BJ (cell line): ENCODE measurements at regions not wholly inside any gene's neighbourhood (a gene's known extent, or its start where the extent isn't known, plus 50 kb on each side); places are given as distances from the start of the nearest gene placed in this dataset.

Experiments
- CTCF ChIA-PET: fragments of 350-600 bp; formaldehyde crosslinking; extraction: SDS; loops from one replicate; lab custom pipeline; 2021; ENCODE audit warnings: antibody characterized with exemption, inconsistent platforms; lab: Yijun Ruan, JAX
- POLR2A ChIA-PET: fragments of 300-600 bp; sonication (Branson Sonifier 250); formaldehyde crosslinking; extraction: SDS; loops from one replicate; lab custom pipeline; 2021; ENCODE audit warnings: antibody characterized with exemption; lab: Charles Lee
- DNase-seq: peaks from one replicate; pipeline ENCODE4 v3.0.0-alpha.2; 2011; ENCODE audit warnings: low read depth
- H3K27me3 ChIP-seq: 2 replicates; pipeline ENCODE4 v1.6.0; 2011; ENCODE audit warnings: low read length; ENCODE audit not compliant: control insufficient read depth, insufficient read depth
- H3K36me3 ChIP-seq: 2 replicates; pipeline ENCODE4 v1.5.1; 2011; ENCODE audit warnings: low read length; ENCODE audit not compliant: control insufficient read depth, insufficient read depth
- H3K4me3 ChIP-seq: 2 replicates; pipeline ENCODE4 v1.5.1; 2011; ENCODE audit warnings: low read depth, mild to moderate bottlenecking, control low read depth, low read length
- TF ChIP-seq, protein P1 (sequence below): IDR thresholded peaks from 2 replicates; pipeline ENCODE4 v1.5.1; 2011; ENCODE audit warnings: low read depth, mild to moderate bottlenecking, control low read depth, inconsistent platforms, low read length, moderate library complexity; ENCODE audit not compliant: insufficient read depth

DNA sequence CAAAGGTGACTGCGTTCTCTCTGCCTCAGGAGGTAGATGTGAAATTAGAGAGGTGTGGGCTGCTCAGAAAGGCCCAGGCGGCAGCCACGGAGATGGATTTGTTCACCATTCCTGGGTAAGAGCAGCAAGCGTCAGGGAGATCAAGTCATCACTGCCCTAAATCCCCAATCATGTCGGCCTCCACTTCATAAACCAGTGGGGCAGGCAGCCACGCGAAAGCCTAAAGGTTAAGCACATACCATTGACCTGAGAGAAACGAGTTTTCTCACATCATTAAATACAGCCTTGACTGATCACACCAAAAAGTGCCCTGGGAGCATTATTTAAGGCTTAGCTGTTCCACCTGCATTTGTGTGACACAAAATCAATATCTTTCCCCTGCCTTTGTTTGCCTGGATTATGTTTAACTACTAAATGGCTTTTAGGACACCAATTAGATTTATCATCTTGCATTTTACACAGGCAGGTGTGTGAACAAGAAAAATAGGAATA lies 50.7 kb upstream of the FOXB1 start:
- CTCF ChIA-PET, result no interaction called here
- Histone ChIP-seq H3K36me3 (no peaks in the 10 kb centered on the region), H3K4me3 (no peak overlapping the region), H3K27me3 (0 out of 2 replicates have a peak, but pooled peaks cover 2% of the 10 kb centered on the region)
- TF ChIP-seq, protein P1, sequence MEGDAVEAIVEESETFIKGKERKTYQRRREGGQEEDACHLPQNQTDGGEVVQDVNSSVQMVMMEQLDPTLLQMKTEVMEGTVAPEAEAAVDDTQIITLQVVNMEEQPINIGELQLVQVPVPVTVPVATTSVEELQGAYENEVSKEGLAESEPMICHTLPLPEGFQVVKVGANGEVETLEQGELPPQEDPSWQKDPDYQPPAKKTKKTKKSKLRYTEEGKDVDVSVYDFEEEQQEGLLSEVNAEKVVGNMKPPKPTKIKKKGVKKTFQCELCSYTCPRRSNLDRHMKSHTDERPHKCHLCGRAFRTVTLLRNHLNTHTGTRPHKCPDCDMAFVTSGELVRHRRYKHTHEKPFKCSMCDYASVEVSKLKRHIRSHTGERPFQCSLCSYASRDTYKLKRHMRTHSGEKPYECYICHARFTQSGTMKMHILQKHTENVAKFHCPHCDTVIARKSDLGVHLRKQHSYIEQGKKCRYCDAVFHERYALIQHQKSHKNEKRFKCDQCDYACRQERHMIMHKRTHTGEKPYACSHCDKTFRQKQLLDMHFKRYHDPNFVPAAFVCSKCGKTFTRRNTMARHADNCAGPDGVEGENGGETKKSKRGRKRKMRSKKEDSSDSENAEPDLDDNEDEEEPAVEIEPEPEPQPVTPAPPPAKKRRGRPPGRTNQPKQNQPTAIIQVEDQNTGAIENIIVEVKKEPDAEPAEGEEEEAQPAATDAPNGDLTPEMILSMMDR, result no peak
- POLR2A ChIA-PET, result no interaction called here
- DNase-seq, result no peak

DNA sequence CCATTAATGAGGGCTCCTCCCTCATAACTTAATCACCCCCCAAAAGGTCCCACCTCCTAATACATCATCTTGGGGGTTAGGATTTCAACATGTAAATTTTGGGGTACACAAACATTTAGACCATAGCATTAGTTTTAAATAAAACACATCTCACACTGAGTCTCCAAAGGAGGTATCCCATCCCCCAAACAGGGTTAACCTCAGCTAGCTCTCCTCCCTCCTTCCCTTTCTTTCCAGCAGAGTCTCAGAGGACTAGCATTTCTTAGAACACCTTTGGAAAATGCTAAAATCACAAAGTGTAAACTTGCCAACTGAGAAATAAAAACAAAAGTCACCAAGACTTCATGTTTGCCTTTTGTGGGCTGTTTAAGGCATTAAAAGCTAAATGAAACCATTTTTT lies 51.2 kb upstream of the FOXB1 start:
- Histone ChIP-seq H3K27me3 (0 out of 2 replicates have a peak, but pooled peaks cover 2% of the 10 kb centered on the region), H3K36me3 (no peaks in the 10 kb centered on the region), H3K4me3 (no peak overlapping the region)
- POLR2A ChIA-PET, result no interaction called here
- no peak for DNase-seq
- TF ChIP-seq, protein P1, result no peak
- CTCF ChIA-PET, result no interaction called here

DNA sequence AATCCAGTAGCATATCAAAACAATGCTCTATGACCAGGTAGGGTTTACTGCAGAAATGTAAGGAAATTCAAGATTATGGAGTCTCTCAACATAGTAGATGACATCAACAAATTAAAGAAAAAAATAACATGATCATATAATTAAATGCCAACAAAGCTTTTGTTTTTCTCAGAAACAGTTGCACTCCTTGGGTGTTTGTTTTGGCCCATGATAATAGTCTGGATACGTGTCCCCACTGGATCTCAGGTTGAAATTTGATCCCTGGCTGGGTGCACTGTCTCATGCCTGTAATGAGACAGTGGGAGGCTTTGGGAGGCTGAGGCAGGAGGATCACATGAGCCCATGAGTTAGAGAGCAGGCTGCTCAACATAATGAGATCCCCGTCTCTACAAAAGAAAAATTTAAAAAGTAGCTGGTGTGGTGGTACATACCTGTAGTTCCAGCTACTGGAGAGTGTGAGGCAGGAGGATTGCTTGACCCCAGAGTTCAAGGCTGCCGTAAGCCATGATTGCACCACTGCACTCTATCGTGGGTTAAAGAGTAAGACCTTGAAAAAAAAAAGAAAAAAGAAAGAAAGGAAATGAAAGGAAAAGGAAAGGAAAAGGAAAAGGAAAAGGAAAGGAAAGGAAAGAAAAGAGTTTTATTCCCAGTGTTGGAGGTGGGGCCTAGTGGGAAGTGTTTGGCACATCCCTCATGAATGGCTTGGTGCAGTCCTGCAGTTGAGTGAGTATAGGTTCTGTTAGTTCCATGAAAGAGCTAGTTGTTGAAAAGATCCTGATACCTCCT lies 53.3 kb upstream of the FOXB1 start:
- no peaks in the 10 kb centered on the region for H3K36me3 ChIP-seq
- DNase-seq, result no peak
- TF ChIP-seq, protein P1, result no peak
- ChIA-PET CTCF (no interaction called here), POLR2A (no interaction called here)
- H3K27me3 ChIP-seq, result 0 out of 2 replicates have a peak, but pooled peaks cover 2% of the 10 kb centered on the region
- no peak overlapping the region for H3K4me3 ChIP-seq

GRCh38 chr15:59948924-59949613 lies 55.0 kb upstream of the FOXB1 start:
- no peak for DNase-seq
- H3K27me3 ChIP-seq, result 0 out of 2 replicates have a peak, but pooled peaks cover 2% of the 10 kb centered on the region
- ChIA-PET CTCF (interaction anchor here (0.6 kb wide), 1 partner anchor 144 kb away, joined by 3 read pairs; no protein-coding TSS in a partner anchor), POLR2A (no interaction called here)
- H3K4me3 ChIP-seq, result no peak overlapping the region
- TF ChIP-seq, protein P1, result no peak
- no peaks in the 10 kb centered on the region for H3K36me3 ChIP-seq

- Histone ChIP-seq H3K36me3 (no peaks in the 10 kb centered on the region), H3K4me3 (no peak overlapping the region), H3K27me3 (no peaks in the 10 kb centered on the region)
- ChIA-PET POLR2A (no interaction called here), CTCF (interaction anchor here (1.0 kb wide), 1 partner anchor 430 kb away, joined by 3 read pairs; no protein-coding TSS in a partner anchor)
- no peak for DNase-seq
- TF ChIP-seq, protein P1, result no peak
Observed at GRCh38 chr15:59946084-59946483, 58.0 kb upstream of the FOXB1 start.
